HEK293 (cell line): ENCODE measurements at regions not wholly inside any gene's neighbourhood (a gene's known extent, or its start where the extent isn't known, plus 50 kb on each side); places are given as distances from the start of the nearest gene placed in this dataset.
A peak's percentile ranks its signal among the peaks of the same experiment; 100 is the strongest.

ENCODE experiments used
- CTCF ChIA-PET: fragments of 350-600 bp; formaldehyde crosslinking; extraction: SDS; loops from one replicate; lab custom pipeline; 2021; ENCODE audit warnings: antibody characterized with exemption; lab: Yijun Ruan, JAX
- POLR2A ChIA-PET: fragments of 300-600 bp; formaldehyde crosslinking; extraction: SDS; loops from one replicate; lab custom pipeline; 2020; ENCODE audit warnings: antibody characterized with exemption, inconsistent platforms; lab: Yijun Ruan, JAX
- H3K27ac ChIP-seq: fragments of 200-500 bp; sonication (Bioruptor generic); 2 replicates; pipeline ENCODE4 v1.5.1; 2014; ENCODE audit warnings: low read depth, low read length, control low read depth, inconsistent platforms; ENCODE audit errors: extremely low read depth
- H3K36me3 ChIP-seq, 2 experiments: fragments of 200-500 bp in 1 of 2; sonication (Bioruptor generic) in 1 of 2; 1 replicate in 1 of 2; 2 replicates in 1 of 2; pipeline ENCODE4 v1.5.1; 2014 to 2017; ENCODE audit warnings: inconsistent platforms in 2 of 2, low read length in 2 of 2; ENCODE audit not compliant: control insufficient read depth in 2 of 2, insufficient read depth in 1 of 2
- H3K4me1 ChIP-seq: fragments of 200-500 bp; sonication (Bioruptor generic); 2 replicates; pipeline ENCODE4 v1.5.1; 2014; ENCODE audit warnings: mild to moderate bottlenecking, low read length, inconsistent platforms; ENCODE audit not compliant: control insufficient read depth, insufficient read depth
- H3K4me3 ChIP-seq: 2 replicates; pipeline ENCODE4 v1.5.1; 2011; ENCODE audit warnings: low read depth, mild to moderate bottlenecking, control low read depth, low read length, moderate library complexity
- H3K9me3 ChIP-seq: fragments of 200-500 bp; sonication (Bioruptor generic); 2 replicates; pipeline ENCODE4 v1.5.1; 2014; ENCODE audit warnings: low read depth, low read length, inconsistent platforms; ENCODE audit not compliant: control insufficient read depth, insufficient read depth
- ATF2 ChIP-seq: fragments of 450-650 bp; formaldehyde crosslinking; IDR thresholded peaks from 2 replicates; pipeline ENCODE4 v1.5.1; 2016; ENCODE audit warnings: missing biosample characterization, missing genetic modification characterization, low read depth
- CTCF ChIP-seq: fragments of 450-650 bp; formaldehyde crosslinking; IDR thresholded peaks from 2 replicates; pipeline ENCODE4 v1.5.1; 2016; ENCODE audit warnings: missing biosample characterization, missing genetic modification characterization
- PRDM2 ChIP-seq: fragments of 450-650 bp; formaldehyde crosslinking; IDR thresholded peaks from 2 replicates; pipeline ENCODE4 v1.5.1; 2016; ENCODE audit warnings: missing biosample characterization, missing genetic modification characterization, borderline replicate concordance
- RBAK ChIP-seq: fragments of 450-650 bp; formaldehyde crosslinking; IDR thresholded peaks from 2 replicates; pipeline ENCODE4 v1.5.1; 2016; ENCODE audit warnings: missing biosample characterization, missing genetic modification characterization
- REPIN1 ChIP-seq: fragments of 450-650 bp; formaldehyde crosslinking; IDR thresholded peaks from 2 replicates; pipeline ENCODE4 v1.5.1; 2017; ENCODE audit warnings: missing biosample characterization, missing genetic modification characterization, low read depth
- SETDB1 ChIP-seq: IDR thresholded peaks from one replicate; pipeline ENCODE4 v1.6.1; 2017; ENCODE audit warnings: mild to moderate bottlenecking, low read length, moderate library complexity, mixed read lengths; ENCODE audit not compliant: insufficient read length
- ZBTB8A ChIP-seq: fragments of 450-650 bp; formaldehyde crosslinking; IDR thresholded peaks from 2 replicates; pipeline ENCODE4 v1.5.1; 2016; ENCODE audit warnings: missing biosample characterization, missing genetic modification characterization
- ZNF248 ChIP-seq: fragments of 450-650 bp; formaldehyde crosslinking; IDR thresholded peaks from 2 replicates; pipeline ENCODE4 v1.5.1; 2017; ENCODE audit warnings: missing biosample characterization, missing genetic modification characterization
- ZNF449 ChIP-seq: fragments of 450-650 bp; formaldehyde crosslinking; IDR thresholded peaks from 2 replicates; pipeline ENCODE4 v1.5.1; 2017; ENCODE audit warnings: missing biosample characterization, mild to moderate bottlenecking, missing genetic modification characterization, moderate library complexity
- ZNF558 ChIP-seq: fragments of 450-650 bp; formaldehyde crosslinking; IDR thresholded peaks from 2 replicates; pipeline ENCODE4 v1.5.1; 2016; ENCODE audit warnings: missing biosample characterization, missing genetic modification characterization
- ZNF658 ChIP-seq: fragments of 450-650 bp; formaldehyde crosslinking; IDR thresholded peaks from 2 replicates; pipeline ENCODE4; 2016; ENCODE audit warnings: missing biosample characterization, missing genetic modification characterization
- ZNF830 ChIP-seq: fragments of 450-650 bp; IDR thresholded peaks from 2 replicates; pipeline ENCODE4 v1.5.0; 2018; ENCODE audit warnings: missing biosample characterization, missing genetic modification characterization, low read depth, mild to moderate bottlenecking, moderate library complexity
- ZSCAN16 ChIP-seq: fragments of 450-650 bp; formaldehyde crosslinking; IDR thresholded peaks from 2 replicates; pipeline ENCODE4 v1.5.1; 2016; ENCODE audit warnings: missing biosample characterization, missing genetic modification characterization

- TF ChIP-seq ZNF658 (no peak), ZNF248 (tag by site-specific recombination) (no peak), RBAK (tag by site-specific recombination) (no peak), ZNF449 (tag by site-specific recombination) (no peak)
- TF ChIP-seq, all 188 proteins: peak for 0
These were observed 85.3 kb upstream of the MAF start (continued) for GRCh38 chr16:79685871-79686270.

- ChIA-PET CTCF (interaction anchor here (0.6 kb wide), 1 partner anchor 1624 kb away, joined by 3 read pairs; no protein-coding TSS in a partner anchor), POLR2A (no interaction called here)
- H3K4me3 ChIP-seq = no peak overlapping the region
- H3K9me3 ChIP-seq = no peaks in the 10 kb centered on the region
- no peak overlapping the region for H3K27ac ChIP-seq
- no peaks in the 10 kb centered on the region for H3K36me3 ChIP-seq
- TF ChIP-seq SETDB1 (peak; percentile 61), REPIN1 (tag by site-specific recombination) (no peak), ZBTB8A (tag by site-specific recombination) (no peak), ZNF830 (tag by site-specific recombination) (no peak), ATF2 (tag by site-specific recombination) (peak; percentile 62; the same call in 1 of the 2 replicates), PRDM2 (tag by site-specific recombination) (no peak)
- no peaks in the 10 kb centered on the region for H3K4me1 ChIP-seq
These were observed 78.8 kb upstream of the MAF start for GRCh38 chr16:79679334-79679733.

- Histone ChIP-seq H3K27ac (no peak overlapping the region), H3K4me3 (no peak overlapping the region), H3K9me3 (no peaks in the 10 kb centered on the region), H3K36me3 (no peaks in the 10 kb centered on the region), H3K4me1 (no peaks in the 10 kb centered on the region)
- ChIA-PET CTCF (no interaction called here), POLR2A (no interaction called here)
- TF ChIP-seq CTCF (no peak), ZNF558 (no peak), ZSCAN16 (tag by site-specific recombination) (no peak)
These were observed 77.4 kb upstream of the MAF start for GRCh38 chr16:79677799-79678530.
